Heart right ventricle (tissue), 16 donors: ENCODE measurements at regions not wholly inside any gene's neighbourhood (a gene's known extent, or its start where the extent isn't known, plus 50 kb on each side); places are given as distances from the start of the nearest gene placed in this dataset.
A peak's percentile ranks its signal among the peaks of the same experiment; 100 is the strongest.

Experiments
- ATAC-seq, 8 donors: fragments of 200-7000 bp; cut with Tn5 transposase; one replicate each; pipeline ENCODE4 v1.9.1; 2020; ENCODE audit warnings: mild to moderate bottlenecking in 8 of 8, moderate library complexity in 8 of 8, moderate number of reproducible peaks in 1 of 8
- DNase-seq, 2 donors: peaks; one replicate each; pipeline ENCODE4 v3.0.0-alpha.2; 2020
- H3K27ac ChIP-seq, 10 donors: fragments of 200-600 bp; sonication (generic) in 2 of 10; one replicate each; pipeline versions ENCODE4 v1.5.0 to v1.8.0; 2020 to 2022; ENCODE audit warnings: mild to moderate bottlenecking in 3 of 10
- H3K27me3 ChIP-seq, 7 donors: fragments of 200-600 bp; one replicate each; pipeline ENCODE4 v1.8.0; 2021 to 2022; ENCODE audit warnings: mild to moderate bottlenecking in 2 of 7
- H3K36me3 ChIP-seq, 9 donors: fragments of 200-600 bp; sonication (generic) in 1 of 9; one replicate each; pipeline versions ENCODE4 v1.5.0 to v1.8.0; 2020 to 2022; ENCODE audit warnings: mild to moderate bottlenecking in 2 of 9
- H3K4me1 ChIP-seq, 9 donors: fragments of 200-600 bp; sonication (generic) in 1 of 9; one replicate each; pipeline versions ENCODE4 v1.5.0 to v1.8.0; 2020 to 2022; ENCODE audit warnings: mild to moderate bottlenecking in 4 of 9
- H3K4me3 ChIP-seq, 10 donors: fragments of 200-600 bp; sonication (generic) in 2 of 10; one replicate each; pipeline versions ENCODE4 v1.5.0 to v1.8.0; 2020 to 2022; ENCODE audit warnings: mild to moderate bottlenecking in 7 of 10, moderate library complexity in 2 of 10
- H3K9me3 ChIP-seq, 11 donors: fragments of 200-600 bp in 10 of 11; sonication (generic) in 2 of 11; one replicate each; pipeline versions ENCODE4 v1.5.0 to v1.8.0; 2013 to 2022; ENCODE audit warnings: mild to moderate bottlenecking in 2 of 11, control low read depth in 1 of 11, moderate library complexity in 1 of 11
- CTCF ChIP-seq, 9 donors: fragments of 200-600 bp; sonication (generic) in 2 of 9; IDR thresholded peaks; one replicate each; pipeline versions ENCODE4 v1.5.0 to v1.8.0; 2021 to 2022; ENCODE audit warnings: antibody characterized with exemption in 9 of 9, mild to moderate bottlenecking in 5 of 9, moderate library complexity in 1 of 9
- whole genome bisulfite sequencing, 2 donors: extraction: QIAGEN DNeasy Blood & Tissue Kit; methylation state at CpG; one replicate each; pipeline ENCODE4 v1.1.7; 2013; ENCODE audit warnings: inconsistent platforms in 1 of 2; 5-methylcytosine and 5-hydroxymethylcytosine counted together
- intact Hi-C, 10 donors: fragments of 100-400 bp; cut with DNase I; formaldehyde crosslinking; loops; one replicate each; pipeline versions ENCODE4 v1.11.1 to v1.14.2; 2022
- donor health status: Arrhythmogenic right ventricular cardiomyopathy.
- donor health status: ischemic (EF 13 %, LVEDD 7.1; RV severe dilation, severe dysfunction).
- donor health status: healthy with polysubstance abuse.
- donor health status: DM: no; HTN: yes; CAD: no.
- donor health status: DM: no; HTN: no; CAD: no.
- donor health status: ischemic (EF 25% LVEDD 6.9; RV normal size, moderate dysfunction).
- donor health status: ischemic (EF 25% LVEDD 5.7; RV mildly dilated, moderate dysfunction).
- donor health status: healthy.
- donor health status: DM: yes; HTN: yes; CAD: no.
- donor health status: Ischemic cardiomyopathy.
- donor health status: ischemic (EF 35%, LVEDD 5.7; RV mildly dilated, moderate dysfunction).
- donor health status: nonischemic (EF 11% LVEDD 7.7; RV severe dilation, severe dysfunction).
- donor health status: DM: yes; HTN: yes; CAD: no.
- donor health status: PGD.
- donor health status: ischemic (EF 29% LVEDD 5.4; RV normal size, mild dysfunction).
- donor health status: nonischemic (EF 23%, LVEDD 6.1; RV moderate dilation, normal function).

GRCh38 chr16:24639769-24640168, 89.7 kb upstream of the TNRC6A start:
- no peak overlapping the region for H3K4me3 ChIP-seq
- H3K27me3 ChIP-seq: no peaks in the 10 kb centered on the region
- no peak for TF ChIP-seq CTCF (IDR thresholded peaks at IDR 0.05)
- peak in 2 of 8 donors; percentile 28 to 33 for ATAC-seq
- WGBS, 2 donors: 49 to 56% methylated on average over 2 of the region's 2 CpGs
- H3K27ac ChIP-seq: no peak overlapping the region
- H3K9me3 ChIP-seq: no peaks in the 10 kb centered on the region
- peaks cover 0 to 14% (median 9%) of the 10 kb centered on the region in 9 donors for H3K4me1 ChIP-seq
- no peak for DNase-seq
- H3K36me3 ChIP-seq: no peaks in the 10 kb centered on the region
- intact Hi-C loops: no loop called here

DNA sequence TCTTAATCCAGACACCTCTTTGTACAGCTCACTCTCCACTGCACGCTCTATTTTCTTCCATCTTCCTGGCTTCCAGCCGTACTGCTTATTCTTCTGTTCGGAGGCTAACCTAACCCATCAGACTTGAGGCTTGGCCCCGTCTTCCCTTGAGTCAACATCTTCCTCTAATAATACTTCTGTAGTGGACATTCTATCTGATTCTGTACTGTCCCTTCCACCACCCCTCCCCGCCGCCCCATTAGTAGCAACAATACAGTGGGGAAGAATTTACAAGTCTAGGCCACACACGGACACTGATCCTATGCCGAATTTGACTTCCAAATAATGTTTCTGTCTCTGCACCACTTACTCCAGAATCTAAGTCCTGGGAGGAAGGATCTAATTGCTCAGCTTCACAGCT, 86.0 kb upstream of the TNRC6A start:
- no peaks in the 10 kb centered on the region for H3K36me3 ChIP-seq
- H3K4me1 ChIP-seq: no peaks in the 10 kb centered on the region
- no peaks in the 10 kb centered on the region for H3K27me3 ChIP-seq
- no peak overlapping the region for H3K4me3 ChIP-seq
- TF ChIP-seq CTCF (IDR thresholded peaks at IDR 0.05): no peak
- 83 to 87% methylated on average over 8 of the region's 8 CpGs for WGBS, 2 donors
- H3K9me3 ChIP-seq: no peaks in the 10 kb centered on the region
- H3K27ac ChIP-seq: no peak overlapping the region
- no peak for DNase-seq
- no peak for ATAC-seq
- intact Hi-C loops: no loop called here

DNA sequence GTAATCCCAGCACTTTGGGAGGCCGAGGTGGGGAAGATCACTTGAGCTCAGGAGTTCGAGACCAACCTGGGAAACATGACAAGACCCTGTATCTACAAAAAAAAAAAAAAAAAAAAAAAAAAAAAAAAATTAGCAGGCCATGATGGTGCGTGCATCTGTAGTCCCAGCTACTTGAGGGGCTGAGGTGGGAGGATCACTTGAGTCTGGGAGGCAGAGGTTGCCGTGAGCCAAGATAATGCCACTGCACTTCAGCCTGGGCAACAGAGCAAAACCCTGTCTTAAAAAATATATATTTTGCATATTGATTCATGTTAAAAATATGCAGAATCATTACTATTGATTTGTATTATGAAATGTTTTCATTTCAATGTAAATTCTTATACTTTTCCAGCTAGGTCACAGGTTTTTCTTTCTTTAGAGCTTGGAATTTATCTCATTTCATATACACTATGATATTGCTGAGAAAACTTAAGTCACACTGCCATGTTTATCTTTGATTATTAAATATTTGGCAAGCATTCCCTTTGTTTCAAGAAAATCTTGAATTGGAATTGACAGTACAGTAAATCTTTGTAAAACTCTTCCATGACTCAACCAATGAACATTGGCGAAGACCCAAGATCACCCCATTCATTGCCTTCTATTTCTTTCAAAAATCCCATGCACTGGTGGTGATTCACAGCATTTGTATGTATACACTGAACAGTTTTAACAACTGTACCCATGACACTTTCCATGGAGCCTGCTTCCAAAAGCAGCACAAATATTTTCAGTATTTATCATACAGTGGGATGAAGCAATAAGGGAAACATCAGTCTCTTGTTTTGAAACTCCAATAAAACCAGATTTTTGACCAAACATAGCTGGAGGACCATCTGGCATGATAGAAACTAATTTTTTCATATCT, 83.5 kb upstream of the TNRC6A start:
- no peak overlapping the region for H3K4me3 ChIP-seq
- ATAC-seq (peak in 3 of 8 donors; percentile 29 to 90 (median 65)), DNase-seq (no peak)
- no peaks in the 10 kb centered on the region for H3K27me3 ChIP-seq
- no peak for TF ChIP-seq CTCF (IDR thresholded peaks at IDR 0.05)
- 78% methylated on average over 5 of the region's 5 CpGs for WGBS, 2 donors
- H3K4me1 ChIP-seq: no peaks in the 10 kb centered on the region
- H3K36me3 ChIP-seq: no peaks in the 10 kb centered on the region
- peak overlapping the region in 3 of 10 donors; percentile 26 to 56 (median 43) for H3K27ac ChIP-seq
- intact Hi-C loops: no loop called here
- no peaks in the 10 kb centered on the region for H3K9me3 ChIP-seq

DNA sequence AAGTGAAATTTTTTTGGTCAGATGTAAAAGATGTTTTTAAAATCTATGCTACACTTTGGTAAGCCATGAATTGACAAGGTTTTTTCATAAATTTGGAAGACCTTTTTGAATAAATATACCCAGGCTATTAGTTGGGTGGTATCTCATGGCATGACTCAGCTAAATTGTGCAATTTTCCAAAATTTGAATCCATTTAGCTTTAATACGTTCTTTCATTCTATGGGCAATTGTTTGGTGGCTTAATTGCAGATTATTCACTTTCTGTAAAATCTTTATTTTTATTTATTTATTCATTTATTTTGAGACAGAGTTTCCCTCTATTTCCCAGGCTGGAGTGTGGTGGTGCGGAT, 82.8 kb upstream of the TNRC6A start:
- ATAC-seq (no peak), DNase-seq (no peak)
- Histone ChIP-seq H3K27me3 (no peaks in the 10 kb centered on the region), H3K4me3 (no peak overlapping the region), H3K9me3 (no peaks in the 10 kb centered on the region), H3K27ac (peak overlapping the region in 3 of 10 donors; percentile 26 to 56 (median 43)), H3K4me1 (no peaks in the 10 kb centered on the region), H3K36me3 (no peaks in the 10 kb centered on the region)
- WGBS, 2 donors: 79 to 86% methylated on average over 2 of the region's 2 CpGs
- TF ChIP-seq CTCF (IDR thresholded peaks at IDR 0.05): no peak
- intact Hi-C loops: no loop called here
